Heart left ventricle (tissue), 13 donors: ENCODE measurements at regions not wholly inside any gene's neighbourhood (a gene's known extent, or its start where the extent isn't known, plus 50 kb on each side); places are given as distances from the start of the nearest gene placed in this dataset.

Source experiments
- CTCF ChIP-seq, 12 donors: fragments of 200-600 bp; sonication (generic) in 4 of 12; IDR thresholded peaks; one replicate each; pipeline versions ENCODE4 v1.5.0 to v1.8.0; 2018 to 2022; ENCODE audit warnings: antibody characterized with exemption in 12 of 12, mild to moderate bottlenecking in 5 of 12
- POLR2A ChIP-seq, 2 donors: fragments of 450-650 bp; IDR thresholded peaks; one replicate each; pipeline ENCODE4 v1.6.1; 2017; ENCODE audit warnings: antibody characterized with exemption in 2 of 2, mild to moderate bottlenecking in 2 of 2, moderate library complexity in 2 of 2
- donor health status: ischemic (EF 13 %, LVEDD 7.1; RV severe dilation, severe dysfunction).
- donor health status: DM: no; HTN: yes; CAD: no.
- donor health status: DM: no; HTN: no; CAD: no.
- donor health status: ischemic (EF 25% LVEDD 6.9; RV normal size, moderate dysfunction).
- donor health status: ischemic (EF 25% LVEDD 5.7; RV mildly dilated, moderate dysfunction).
- donor health status: ischemic (EF 35%, LVEDD 5.7; RV mildly dilated, moderate dysfunction).
- donor health status: nonischemic (EF 11% LVEDD 7.7; RV severe dilation, severe dysfunction).
- donor health status: DM: yes; HTN: yes; CAD: no.
- donor health status: PGD.
- donor health status: ischemic (EF 29% LVEDD 5.4; RV normal size, mild dysfunction).
- donor health status: nonischemic (EF 23%, LVEDD 6.1; RV moderate dilation, normal function).

DNA sequence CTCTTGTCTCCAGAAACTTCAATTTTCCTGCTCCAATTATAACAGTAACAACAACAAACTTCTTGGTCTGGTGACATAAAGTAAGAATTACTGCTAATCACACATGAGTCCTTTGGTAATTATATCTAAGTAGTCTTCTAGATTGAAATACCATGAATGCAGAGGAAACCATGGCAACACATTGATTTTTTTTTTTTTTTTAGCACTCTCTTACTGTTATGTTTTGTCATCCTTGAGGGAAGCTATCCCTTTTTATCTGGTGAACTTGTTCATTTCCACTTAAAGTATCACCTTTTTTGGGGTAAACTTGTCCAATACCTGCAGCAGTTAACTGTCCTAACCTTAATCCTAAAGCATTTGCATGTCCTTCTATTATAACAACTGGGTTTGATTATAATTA lies 256.3 kb downstream of the B3GLCT start:
- TF ChIP-seq CTCF (IDR thresholded peaks at IDR 0.05) (no peak), POLR2A (IDR thresholded peaks at IDR 0.05) (no peak)
